ENCODE measurements at regions not wholly inside any gene's neighbourhood (a gene's known extent, or its start where the extent isn't known, plus 50 kb on each side); places are given as distances from the start of the nearest gene placed in this dataset.
"Not testable (repeated sequence)": the region's sequence is repeated elsewhere in the genome, so short reads cannot be mapped to it uniquely, and the experiment has no call there.

DNA sequence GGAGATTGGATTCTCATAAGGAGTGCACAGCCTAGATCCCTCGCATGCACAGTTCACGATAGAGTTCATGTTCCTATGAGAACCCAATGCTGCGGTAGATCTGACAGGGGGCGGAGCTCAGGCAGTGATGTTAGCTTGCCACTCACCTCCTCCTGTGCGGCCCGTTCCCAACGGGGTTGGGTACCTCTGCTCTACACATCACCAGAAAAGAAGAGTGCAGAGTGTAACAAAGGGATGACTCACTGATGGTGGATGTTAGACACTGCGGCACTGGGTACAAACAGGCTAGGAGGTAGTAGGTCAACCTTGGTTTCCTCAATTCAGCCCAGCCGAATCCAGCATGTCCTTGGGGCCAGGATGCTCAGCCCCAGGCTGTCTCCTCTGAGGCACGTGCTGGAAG is 66.8 kb upstream of the CHST15 start:
- no peak for DNase-seq

DNA sequence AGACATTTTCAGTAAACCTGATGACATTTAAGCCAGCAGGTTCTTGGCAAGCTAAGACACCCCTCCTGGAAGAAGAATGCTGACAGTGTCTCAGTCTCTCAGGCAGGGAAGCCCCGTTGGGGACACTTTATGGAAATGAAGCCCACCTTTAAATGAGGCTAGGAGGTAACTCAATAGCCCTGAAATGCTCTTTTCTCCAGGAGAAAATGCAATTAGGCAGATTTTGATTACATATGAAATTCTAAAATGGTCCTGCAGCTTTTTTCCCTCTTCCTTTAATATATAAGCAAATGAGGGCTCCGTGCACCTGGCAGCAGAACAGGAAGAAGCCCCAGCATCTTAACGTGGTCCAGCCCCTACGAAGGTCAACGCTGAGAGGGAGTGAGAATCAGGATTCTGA is 65.8 kb upstream of the CHST15 start:
- DNase-seq, result no peak

DNA sequence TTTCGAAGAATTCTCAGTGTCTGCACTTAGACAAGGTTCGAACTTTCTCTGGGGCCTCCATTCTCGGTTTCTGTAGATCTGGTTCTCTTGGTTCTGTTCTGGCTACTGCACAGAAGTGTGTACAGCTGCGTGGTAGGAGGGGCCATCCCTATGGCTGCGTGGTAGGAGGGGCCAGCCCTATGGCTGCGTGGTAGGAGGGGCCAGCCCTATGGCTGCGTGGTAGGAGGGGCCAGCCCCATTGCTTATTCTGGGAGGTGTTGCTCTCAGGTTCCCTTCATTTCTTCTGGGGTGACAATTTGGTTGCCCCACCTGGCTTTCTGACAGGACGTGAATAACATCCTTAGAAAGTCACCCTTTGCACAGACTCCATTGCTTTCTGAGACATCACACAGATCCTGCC is 65.2 kb upstream of the CHST15 start:
- DNase-seq, result no peak

DNA sequence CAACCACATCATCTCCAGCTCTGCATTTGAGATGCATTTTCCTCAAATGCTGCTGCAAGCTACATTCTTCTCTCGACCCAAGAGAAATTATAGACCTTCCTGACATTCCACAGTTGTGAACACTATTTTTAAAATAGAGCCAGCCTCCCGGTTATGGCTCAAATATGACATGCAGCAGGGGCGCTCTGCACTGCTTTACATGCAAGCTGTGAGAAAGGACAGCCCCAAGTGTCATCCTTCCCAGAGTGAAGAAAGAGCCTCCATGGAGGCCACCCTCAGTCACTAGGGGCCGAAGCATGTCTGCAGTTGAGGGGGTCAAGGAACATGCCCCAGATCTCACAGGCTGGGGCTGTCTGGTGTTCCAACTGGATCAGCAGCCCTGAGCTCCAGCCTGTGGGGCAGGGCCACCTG is 63.9 kb upstream of the CHST15 start:
- no peak for DNase-seq

DNA sequence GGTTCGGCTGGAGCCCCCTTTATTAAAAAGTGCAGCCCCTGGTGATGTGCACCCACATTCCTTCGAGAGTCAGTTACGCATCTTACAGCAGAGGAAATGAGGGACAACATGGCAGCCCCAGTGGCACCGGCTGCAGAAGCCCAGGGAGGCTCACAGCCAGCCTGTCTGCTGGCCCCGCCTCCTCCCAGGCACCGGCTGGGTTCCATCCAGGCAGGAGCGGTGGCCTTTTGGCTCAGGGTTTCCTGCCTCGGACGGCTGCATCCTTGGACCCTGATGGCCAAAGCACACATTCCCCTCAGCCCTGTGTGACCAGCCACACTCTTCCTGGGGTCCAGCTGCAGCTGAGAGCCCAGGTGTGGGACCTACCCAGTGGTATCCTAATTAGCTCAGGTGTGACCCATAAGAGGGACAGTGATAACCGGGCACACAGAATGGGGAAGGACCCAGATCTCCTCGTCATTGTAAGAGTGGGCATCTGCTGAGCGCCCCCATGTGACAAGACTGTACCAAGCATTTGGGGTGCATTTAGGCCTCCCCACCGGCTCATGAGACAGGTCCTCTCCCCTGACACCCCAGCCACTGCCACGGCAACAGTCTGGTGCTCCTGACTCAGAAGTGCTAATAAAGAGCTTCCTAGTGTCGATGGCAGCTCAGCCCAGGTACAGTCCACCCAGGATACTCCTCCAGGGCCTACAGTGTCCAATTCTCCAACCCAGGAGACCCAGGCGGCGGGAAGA is 63.3 kb upstream of the CHST15 start:
- DNase-seq, result no peak

DNA sequence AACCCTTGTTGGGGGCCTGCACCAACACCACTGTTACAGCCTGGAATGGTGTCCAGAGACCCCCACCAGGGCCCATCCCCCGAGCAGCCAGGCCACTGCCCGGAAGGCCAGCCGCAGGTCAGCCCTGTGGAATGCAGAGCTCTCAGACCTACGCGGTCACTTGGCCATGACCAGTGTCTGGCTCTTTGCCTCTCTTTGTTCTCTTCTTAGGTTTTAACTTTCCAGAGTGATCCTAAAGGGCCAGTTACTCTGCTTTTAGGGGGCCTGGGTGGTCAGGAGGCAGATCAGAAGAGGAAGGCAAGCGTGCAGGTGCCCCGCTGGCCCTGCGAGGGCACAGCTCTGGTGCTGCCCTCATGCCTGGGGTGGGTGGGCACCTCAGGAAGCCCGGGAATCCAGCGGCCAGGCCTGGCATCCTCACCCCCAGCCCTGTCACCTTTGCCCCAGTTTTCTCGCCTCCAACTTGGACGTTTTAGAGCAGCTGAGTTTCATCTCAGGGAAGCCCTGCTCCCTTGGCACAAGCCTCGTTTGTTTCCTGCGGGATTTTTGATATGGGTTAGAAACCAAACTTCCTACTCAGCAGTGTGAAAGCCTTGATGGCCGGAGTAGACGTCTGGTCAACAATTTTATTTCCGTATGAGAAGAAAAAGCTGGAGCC is 62.5 kb upstream of the CHST15 start:
- no peak for DNase-seq

DNA sequence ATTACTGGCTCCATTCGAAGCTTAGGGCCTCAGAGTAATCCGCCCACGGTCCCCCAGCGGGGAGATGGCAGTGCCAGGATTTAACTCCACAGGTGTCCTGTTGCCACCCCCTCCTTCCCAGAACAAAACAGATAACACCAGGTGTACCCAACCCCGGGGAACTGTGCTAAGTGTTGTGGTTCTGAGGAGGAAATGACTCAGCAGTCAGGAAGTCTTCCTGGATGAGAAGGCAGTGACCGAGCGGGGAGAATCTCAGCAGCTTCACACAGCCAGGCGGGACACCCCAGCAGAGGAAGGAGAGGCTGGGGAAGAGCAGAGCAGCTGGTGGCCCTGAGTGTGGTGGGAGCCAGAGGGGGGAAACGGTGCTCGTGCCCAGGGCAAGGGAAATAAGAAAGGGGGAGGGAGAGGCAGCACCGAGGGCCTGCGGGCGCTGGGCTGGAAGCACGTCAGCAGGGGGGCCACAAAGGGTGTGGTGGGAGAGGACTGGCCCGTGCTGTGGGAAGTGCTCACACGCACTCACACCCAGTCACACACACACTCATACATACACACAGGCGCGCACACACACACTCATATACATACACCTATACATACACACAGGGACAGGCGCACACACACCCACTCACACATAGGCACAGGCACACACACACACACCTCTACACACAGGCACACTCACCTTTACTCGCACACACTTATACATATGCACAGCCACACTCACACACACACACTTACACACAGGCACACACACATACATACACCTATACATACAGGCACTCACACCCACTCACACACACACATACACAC is 59.8 kb upstream of the CHST15 start:
- no peak for DNase-seq

DNA sequence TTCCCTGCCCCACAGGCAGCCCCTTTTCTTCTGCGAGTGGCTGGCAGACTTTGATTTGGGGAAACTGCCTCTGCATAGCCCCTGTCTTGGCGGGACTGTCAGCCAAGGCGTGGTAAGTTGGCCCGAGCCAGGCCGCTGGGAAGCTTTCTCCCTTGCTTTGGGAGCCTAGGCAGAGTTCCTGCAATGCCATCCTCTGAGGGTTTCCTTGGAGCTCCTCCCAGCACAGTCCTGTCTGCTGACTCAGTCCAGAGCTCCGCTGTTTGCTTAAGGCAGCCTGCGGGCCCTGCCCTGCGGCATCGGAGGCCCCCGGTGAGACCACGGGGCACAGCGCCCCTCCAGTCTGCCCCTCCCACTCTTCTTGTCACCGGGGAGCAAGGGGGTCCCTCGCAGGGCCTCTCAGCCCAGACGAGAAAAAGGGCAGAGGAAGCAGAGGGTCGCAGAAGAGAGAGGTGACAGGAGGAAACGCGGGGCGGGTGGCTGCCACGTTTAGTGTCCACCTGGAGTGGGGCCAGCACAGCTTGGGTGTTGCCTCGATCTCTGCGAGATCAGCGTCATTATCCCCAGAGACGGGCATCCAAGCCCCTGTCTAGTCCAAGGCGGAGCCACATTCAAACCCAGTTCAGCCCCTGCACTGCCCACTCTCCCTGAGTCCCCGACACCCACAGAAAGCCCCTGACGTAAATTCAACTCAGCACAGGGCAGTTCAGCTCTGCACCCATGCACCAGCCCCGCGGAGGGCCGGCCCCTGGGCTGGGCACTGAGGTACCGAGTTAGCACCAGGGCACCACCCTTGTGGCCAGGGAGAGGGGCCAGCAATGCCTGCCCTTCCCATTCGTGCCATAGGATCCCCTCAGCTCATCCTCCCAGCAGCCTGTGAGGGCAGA is 59.0 kb upstream of the CHST15 start:
- no peak for DNase-seq

DNA sequence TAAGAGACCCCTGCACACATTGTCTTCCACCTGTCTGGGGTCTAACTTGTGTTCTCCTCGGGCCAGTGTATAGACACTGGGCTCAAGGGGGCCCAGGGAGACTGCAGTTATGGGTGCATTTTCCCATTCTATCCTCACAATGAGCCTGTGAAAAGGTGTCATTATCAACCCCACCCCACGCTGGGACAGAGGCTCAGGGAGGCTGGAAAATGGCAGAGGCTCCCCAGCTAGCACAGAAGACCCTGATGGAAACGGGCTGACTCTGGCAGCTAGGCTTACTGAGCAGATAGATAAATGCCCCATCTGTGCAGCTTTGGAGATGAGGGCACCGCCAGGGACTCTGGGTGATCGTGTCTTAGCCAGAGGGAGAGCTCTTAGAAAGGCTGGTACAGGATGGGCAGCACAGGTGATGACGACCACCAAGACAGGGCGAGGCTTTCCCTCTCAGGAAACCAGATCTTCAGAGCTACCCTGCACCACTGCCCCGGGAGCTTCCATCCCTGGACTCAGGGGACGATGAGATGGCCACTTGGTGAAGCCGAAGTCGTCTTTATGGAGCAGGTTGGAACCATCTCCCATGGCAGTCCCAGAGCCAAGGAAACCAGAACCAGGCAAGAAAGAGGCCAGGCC is 58.2 kb upstream of the CHST15 start:
- no peak for DNase-seq

DNA sequence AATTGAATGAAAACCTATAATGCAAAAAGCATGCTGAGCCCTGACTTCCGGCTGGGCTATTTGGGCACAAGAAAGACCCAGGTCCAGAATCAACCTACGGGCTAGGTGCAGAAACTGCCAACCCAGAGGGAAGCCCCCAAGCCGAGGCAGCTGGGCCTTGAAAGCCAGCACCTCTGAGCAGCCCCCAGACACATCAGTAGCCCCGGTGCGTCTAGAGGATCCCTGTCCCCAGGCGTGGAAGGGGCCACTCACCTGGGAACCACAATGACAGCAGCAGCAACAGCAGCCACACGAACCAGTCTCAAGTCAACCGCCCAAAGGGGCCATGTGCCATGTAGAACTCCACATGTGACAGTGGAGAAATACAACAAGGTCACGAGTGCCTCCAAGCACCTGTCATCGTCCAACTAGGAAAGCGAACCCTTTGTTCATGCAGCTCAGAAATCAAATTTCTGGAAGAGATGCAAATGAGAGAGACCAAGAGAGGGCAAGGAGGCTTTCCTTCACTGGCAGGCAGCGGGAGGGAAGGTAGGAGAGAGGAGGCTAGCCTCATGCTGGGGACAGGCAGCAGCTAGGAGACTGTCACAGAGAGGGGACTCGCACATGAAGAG is 57.5 kb upstream of the CHST15 start:
- no peak for DNase-seq

DNA sequence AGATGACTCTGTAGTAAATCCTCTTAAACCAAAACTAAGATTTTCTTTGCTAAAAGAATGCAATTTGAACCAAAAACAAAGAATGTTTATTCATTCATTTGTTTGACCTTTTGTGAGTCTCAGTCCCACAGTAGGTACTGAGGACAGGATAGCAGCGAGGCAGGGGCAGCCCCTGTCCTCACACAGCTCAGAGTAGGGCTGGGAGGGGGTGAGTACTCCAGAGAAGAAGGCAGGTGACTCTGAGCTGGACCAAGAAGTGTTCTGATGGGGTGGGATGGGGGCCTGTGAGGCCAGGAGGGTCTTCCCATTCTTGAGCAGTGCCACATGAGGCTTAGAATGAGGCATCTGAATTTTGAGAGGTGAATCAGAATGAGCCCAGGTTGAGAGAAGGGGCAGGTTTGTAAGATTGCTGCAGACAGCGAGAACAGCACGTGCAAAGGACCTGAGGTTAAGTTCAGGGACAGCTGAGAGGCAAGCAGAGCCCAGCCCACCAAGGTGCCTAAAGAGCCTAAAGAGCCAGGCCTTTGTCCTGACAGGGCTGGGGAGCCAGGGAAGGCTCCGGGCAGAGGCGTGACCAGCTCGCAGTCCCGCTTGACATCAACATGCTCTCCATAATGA is 56.9 kb upstream of the CHST15 start:
- no peak for DNase-seq

DNA sequence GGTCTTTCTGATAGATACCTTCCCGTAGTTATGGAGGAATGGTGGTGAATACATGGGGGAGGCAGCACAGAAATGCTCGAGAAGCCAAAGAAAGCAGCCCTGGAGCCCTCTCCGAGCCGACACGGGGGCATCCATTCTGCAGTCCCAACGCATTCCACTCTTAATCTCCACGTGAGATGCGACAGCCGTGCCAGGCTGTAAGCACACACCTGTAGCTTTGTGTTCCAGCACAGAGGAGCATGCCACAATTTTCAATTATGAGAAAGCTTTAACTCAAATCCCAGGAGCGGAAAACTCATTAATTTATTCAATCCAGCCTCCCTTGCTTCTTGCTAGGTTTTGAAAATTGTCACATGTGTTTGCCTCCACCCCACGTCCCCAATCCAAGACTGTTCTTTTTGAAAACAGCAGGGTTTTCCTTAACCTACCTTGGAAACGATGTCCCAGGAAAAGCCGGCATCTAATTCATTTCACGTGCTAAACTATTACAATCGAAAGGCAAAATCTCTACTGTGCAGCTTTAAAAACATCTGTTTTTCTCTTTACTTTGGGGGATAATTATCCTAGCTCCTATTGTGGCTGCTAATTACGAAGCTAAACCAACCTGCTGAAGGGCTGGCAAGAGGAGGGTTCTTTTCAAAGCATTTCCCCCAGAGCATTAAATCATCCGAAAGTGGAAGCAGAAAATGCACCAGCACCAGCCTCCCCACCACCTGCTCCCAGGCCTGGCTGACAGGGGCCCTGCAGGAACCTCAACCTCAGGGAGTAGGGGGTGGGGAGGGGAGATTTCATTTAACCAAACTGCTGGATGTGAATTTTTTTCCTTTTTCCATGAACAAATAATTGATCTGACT is 56.0 kb upstream of the CHST15 start:
- DNase-seq, result no peak

DNA sequence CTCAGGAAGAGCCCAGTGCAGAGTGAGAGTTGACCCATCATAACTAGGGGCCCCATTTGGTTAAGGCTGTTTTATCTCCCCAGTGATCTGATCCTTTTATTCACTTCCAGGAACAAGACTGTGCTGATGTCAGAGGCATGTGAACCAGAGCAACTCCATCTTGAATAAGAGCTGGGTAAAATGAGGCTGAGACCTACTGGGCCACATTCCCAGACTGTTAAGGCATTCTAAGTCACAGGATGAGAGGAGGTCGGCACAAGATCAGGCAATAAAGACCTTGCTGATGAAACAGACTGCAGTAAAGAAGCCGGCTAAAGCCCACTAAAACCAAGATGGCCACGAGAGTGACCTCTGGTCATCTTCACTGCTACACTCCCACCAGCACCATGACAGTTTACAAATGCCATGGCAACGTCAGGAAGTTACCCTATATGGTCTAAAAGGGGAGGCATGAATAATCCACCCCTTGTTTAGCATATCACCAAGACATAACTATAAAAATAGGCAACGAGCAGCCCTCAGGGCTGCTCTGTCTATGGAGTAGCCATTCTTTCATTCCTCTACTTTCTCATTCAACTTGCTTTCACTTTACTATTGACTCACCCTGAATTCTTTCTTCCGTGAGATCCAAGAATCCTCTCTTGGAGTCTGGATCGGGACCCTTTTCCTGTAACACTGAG is 55.3 kb upstream of the CHST15 start:
- DNase-seq, result not testable (repeated sequence)

DNA sequence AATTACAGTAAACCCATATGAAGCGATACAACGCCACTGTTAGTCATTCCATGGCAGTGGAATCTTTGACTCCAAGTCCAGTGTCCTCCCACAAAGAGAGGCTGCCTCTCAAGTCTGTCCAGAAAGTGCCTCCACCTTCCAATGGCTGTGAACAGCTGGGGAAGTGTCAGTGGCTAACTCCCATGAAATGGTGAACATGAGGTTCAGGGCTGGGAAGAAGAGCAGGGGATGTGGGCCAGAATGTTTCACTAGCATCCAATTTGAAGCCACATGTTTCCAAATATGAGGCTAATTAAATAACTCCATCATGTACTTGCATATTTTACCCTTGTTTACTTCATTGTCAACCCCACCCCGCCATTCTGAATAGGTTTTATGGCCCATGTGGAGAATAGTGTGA is 53.1 kb upstream of the CHST15 start:
- DNase-seq, result no peak

DNA sequence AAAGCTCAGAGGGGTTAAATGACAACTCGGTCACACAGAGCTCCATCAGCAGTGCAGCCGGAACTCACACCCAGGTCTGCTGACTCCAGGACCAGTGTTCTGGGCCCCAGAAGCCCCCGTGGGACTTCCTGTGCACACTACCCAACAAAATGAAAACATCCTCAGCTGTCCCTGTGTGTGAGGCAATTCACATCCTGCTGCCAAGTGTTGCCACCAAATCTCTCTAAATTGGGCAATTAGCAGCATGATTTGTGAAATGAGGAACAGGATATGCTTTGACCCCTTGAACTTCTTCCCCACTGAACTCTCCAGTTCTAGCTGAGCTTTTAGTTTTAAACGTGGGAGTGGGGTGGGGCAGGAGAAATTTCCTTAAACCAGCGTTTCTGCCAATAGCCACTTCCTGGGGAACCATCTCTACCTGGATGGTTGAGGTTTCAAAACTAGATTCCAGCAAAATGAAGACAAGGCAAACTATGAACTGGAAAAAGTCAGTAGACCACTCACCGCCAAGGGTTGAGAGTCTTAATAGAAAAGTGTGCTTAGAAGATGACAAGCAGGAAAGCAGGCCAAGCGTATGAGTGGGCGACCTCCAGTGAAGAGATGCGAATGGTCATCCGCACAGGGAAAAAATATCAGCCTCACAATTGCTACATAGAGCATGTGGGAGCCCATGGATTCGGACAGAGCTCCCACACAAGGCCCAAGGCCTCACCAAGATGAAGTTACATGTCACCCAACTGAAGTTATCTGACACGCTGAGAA is 51.9 kb upstream of the CHST15 start:
- DNase-seq, result no peak

DNA sequence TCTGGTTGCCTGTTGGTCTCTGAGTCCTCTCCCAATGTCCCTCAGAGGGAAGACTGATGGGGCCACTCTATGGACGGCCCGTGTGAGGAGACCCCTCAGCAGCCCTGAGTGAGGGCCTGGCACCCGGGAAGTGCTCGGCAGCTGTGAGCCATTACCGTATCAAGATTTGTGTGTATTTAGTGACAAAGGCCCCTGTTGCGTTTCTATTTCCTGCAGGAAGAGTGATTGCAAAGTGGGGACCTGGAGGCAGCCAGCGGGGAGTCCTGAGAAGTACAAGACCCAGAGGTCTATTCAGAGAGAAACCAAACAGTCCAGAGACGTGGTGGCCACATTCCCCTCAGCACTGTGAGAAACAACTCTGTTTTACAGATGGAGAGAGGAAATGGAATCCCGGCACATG is 51.1 kb upstream of the CHST15 start:
- no peak for DNase-seq

DNA sequence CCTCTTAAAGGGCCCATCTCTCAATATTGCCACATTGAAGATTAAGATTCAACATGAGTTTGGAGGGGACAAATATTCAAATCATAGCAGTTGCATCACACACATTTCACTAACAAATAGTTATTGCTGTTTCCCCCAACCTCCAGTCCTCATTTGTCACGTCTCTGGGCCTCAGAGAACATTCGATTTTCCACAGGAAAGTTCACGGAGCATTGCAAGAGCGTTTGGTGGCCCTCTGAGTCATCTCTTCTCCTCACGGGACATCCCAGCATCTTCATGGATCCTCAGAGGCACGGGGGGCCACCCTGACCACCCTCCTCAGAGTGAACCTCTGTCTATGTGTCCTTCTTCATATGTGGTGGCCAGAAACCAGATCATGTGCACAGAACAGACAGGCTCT is 50.3 kb upstream of the CHST15 start:
- DNase-seq, result no peak

Data from activated CD4-positive, alpha-beta T cell treated with anti-CD3 and anti-CD28 coated beads for 1 hour (primary cell).